ENCODE measurements at regions not wholly inside any gene's neighbourhood (a gene's known extent, or its start where the extent isn't known, plus 50 kb on each side); places are given as distances from the start of the nearest gene placed in this dataset.

DNA sequence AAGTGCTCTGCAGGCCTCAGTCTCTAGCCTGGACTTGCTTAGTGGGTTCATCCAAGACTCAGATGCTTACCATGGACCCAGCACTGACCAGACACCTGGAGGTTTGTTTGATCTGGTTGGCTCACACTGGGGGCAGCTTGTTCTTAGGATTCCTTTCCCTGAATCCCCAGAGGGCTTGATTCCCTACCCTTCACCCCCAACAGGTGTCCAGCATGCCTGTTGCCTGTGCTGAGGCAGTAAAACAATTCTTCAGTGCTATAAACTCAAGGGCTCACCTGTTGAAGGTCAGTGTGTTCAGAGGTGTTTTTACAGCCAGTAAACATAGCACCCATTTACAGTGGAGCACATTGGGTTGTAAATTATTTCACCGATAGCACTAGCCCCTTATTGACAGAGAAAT, 123.8 kb upstream of the KLF4 start:
- no peaks in the 10 kb centered on the region for H3K9me3 ChIP-seq
- H3K27me3 ChIP-seq: no peaks in the 10 kb centered on the region
- H3K4me3 ChIP-seq: no peak overlapping the region
- no peak for DNase-seq
- intact Hi-C loops (cut with DNase I; ENCODE audit: low total_unique reads): no loop called here
- TF ChIP-seq POLR2AphosphoS5 (IDR thresholded peaks at IDR 0.05) (no peak), POLR2A (IDR thresholded peaks at IDR 0.05) (no peak), EP300 (IDR thresholded peaks at IDR 0.05) (no peak)
- TF ChIP-seq, protein P1, sequence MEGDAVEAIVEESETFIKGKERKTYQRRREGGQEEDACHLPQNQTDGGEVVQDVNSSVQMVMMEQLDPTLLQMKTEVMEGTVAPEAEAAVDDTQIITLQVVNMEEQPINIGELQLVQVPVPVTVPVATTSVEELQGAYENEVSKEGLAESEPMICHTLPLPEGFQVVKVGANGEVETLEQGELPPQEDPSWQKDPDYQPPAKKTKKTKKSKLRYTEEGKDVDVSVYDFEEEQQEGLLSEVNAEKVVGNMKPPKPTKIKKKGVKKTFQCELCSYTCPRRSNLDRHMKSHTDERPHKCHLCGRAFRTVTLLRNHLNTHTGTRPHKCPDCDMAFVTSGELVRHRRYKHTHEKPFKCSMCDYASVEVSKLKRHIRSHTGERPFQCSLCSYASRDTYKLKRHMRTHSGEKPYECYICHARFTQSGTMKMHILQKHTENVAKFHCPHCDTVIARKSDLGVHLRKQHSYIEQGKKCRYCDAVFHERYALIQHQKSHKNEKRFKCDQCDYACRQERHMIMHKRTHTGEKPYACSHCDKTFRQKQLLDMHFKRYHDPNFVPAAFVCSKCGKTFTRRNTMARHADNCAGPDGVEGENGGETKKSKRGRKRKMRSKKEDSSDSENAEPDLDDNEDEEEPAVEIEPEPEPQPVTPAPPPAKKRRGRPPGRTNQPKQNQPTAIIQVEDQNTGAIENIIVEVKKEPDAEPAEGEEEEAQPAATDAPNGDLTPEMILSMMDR (IDR thresholded peaks at IDR 0.05): no peak
- H3K36me3 ChIP-seq: no peaks in the 10 kb centered on the region
- peaks cover 0 to 16% (median 0%) of the 10 kb centered on the region in 4 donors for H3K4me1 ChIP-seq
- WGBS, 5 donors: 50 to 94% (median 89%) methylated on average over 1 of the region's 1 CpG
- H3K27ac ChIP-seq: no peak overlapping the region

DNA sequence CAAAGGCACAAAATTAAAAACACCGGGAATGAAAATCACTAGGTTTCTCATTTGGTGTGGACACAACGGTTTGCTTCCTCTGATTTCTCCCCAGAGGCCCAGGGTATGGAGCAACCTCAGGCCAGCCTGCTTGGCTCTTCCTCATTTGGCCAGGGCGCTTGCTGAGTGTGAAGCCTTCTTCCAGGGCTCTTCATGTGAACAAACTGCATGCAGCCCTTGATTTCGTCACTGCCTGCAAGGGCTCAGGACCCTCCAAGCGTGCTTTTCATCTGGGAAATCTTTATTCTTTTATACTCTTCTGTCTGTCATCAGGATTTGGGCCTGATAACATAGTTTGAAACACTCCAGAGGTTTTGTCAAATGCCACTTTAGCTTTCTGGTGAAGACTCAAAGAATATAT, 122.6 kb upstream of the KLF4 start:
- WGBS, 5 donors: 68 to 85% (median 73%) methylated on average over 5 of the region's 5 CpGs
- Histone ChIP-seq H3K4me3 (no peak overlapping the region), H3K27ac (no peak overlapping the region), H3K36me3 (no peaks in the 10 kb centered on the region), H3K4me1 (peaks cover 0 to 16% (median 0%) of the 10 kb centered on the region in 4 donors), H3K27me3 (no peaks in the 10 kb centered on the region), H3K9me3 (no peaks in the 10 kb centered on the region)
- DNase-seq: peak; percentile 29 to 44
- intact Hi-C loops (cut with DNase I; ENCODE audit: low total_unique reads): no loop called here
- TF ChIP-seq POLR2A (IDR thresholded peaks at IDR 0.05) (no peak), POLR2AphosphoS5 (IDR thresholded peaks at IDR 0.05) (no peak), EP300 (IDR thresholded peaks at IDR 0.05) (no peak)
- TF ChIP-seq, protein P1 (IDR thresholded peaks at IDR 0.05): no peak

DNA sequence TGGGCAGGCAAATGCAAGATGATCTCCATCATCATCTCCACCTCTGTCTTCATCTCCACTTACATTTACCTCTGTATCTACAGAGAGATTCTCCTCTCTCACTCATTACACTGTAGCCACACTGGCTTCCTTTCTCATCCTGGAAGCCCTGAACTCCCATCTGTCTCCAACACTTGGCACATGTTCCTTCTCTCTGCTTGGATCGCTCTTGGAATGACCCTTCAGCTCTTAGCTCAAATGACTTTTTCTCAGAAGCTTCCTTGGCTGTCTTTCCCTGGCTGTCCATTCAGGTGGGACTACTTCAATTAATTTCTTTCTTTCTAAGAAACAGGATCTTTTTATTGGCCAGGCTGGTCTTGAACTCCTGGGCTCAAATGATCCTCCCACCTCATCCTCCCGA, 120.0 kb upstream of the KLF4 start:
- WGBS, 5 donors: 85 to 95% (median 89%) methylated on average over 2 of the region's 2 CpGs
- intact Hi-C loops (cut with DNase I; ENCODE audit: low total_unique reads): no loop called here
- H3K4me1 ChIP-seq: peaks cover 0 to 11% (median 0%) of the 10 kb centered on the region in 4 donors
- no peaks in the 10 kb centered on the region for H3K27me3 ChIP-seq
- no peaks in the 10 kb centered on the region for H3K9me3 ChIP-seq
- no peak for TF ChIP-seq EP300 (IDR thresholded peaks at IDR 0.05)
- no peak for TF ChIP-seq POLR2AphosphoS5 (IDR thresholded peaks at IDR 0.05)
- TF ChIP-seq, protein P1 (IDR thresholded peaks at IDR 0.05): no peak
- TF ChIP-seq POLR2A (IDR thresholded peaks at IDR 0.05): no peak
- no peaks in the 10 kb centered on the region for H3K36me3 ChIP-seq
- H3K27ac ChIP-seq: no peak overlapping the region
- no peak for DNase-seq
- H3K4me3 ChIP-seq: no peak overlapping the region

DNA sequence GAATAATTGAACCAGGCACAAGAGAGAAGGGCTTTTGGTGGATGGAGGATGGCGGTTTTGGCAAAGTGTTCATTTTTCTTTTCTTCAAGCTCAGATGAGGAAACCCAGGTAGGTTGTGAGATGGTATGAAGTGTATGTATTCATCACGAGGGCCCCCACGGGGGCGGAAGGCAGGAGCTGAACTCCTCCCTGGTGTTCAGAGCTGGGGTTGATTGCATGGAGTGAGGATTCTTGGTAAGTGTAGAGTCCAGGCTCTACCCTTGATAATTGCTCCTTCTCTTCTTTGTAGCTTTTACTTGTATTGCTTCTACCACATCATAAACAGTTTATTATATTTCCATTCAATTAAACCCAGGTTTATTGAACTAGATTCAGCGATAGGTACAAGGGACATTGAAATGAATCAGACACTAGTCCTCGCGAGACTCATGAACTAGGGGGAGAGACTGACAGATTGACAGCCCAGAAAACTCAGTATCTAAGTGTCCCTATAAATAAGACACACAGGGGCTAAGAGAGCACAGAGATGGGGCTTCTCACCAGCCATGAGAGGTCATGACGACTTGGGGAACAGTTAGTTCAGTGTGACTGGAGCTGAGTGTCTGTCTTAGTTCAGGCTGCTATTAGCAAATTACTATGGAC, 116.7 kb upstream of the KLF4 start:
- no peaks in the 10 kb centered on the region for H3K36me3 ChIP-seq
- peaks cover 0 to 2% (median 0%) of the 10 kb centered on the region in 4 donors for H3K4me1 ChIP-seq
- no peak for TF ChIP-seq EP300 (IDR thresholded peaks at IDR 0.05)
- TF ChIP-seq, protein P1 (IDR thresholded peaks at IDR 0.05): no peak
- TF ChIP-seq POLR2AphosphoS5 (IDR thresholded peaks at IDR 0.05): no peak
- TF ChIP-seq POLR2A (IDR thresholded peaks at IDR 0.05): no peak
- H3K27me3 ChIP-seq: no peaks in the 10 kb centered on the region
- H3K4me3 ChIP-seq: no peak overlapping the region
- no peak overlapping the region for H3K27ac ChIP-seq
- intact Hi-C loops (cut with DNase I; ENCODE audit: low total_unique reads): no loop called here
- DNase-seq: no peak
- 84 to 94% (median 92%) methylated on average over 8 of the region's 8 CpGs for WGBS, 5 donors
- no peaks in the 10 kb centered on the region for H3K9me3 ChIP-seq
